H1 (cell line): ENCODE measurements at regions not wholly inside any gene's neighbourhood (a gene's known extent, or its start where the extent isn't known, plus 50 kb on each side); places are given as distances from the start of the nearest gene placed in this dataset.

ENCODE experiments used
- ASH2L ChIP-seq: fragments of 200-600, 300-600 bp; sonication (generic); IDR thresholded peaks from one replicate; pipeline ENCODE4 v1.7.1; 2017; ENCODE audit warnings: low read length
- CEBPB ChIP-seq: IDR thresholded peaks from 2 replicates; pipeline ENCODE4 v1.6.1; 2012; ENCODE audit warnings: low read depth, low read length
- E2F6 ChIP-seq: IDR thresholded peaks from 2 replicates; pipeline ENCODE4 v1.6.1; 2012; ENCODE audit warnings: inconsistent platforms
- EGR1 ChIP-seq: IDR thresholded peaks from 2 replicates; pipeline ENCODE4 v1.6.1; 2011; ENCODE audit warnings: low read depth, low read length, borderline replicate concordance
- GTF2F1 ChIP-seq: IDR thresholded peaks from 2 replicates; pipeline ENCODE4 v1.6.1; 2012; ENCODE audit warnings: low read depth, low read length, improper control_type of control experiment, borderline replicate concordance
- KDM4A ChIP-seq: IDR thresholded peaks from one replicate; pipeline ENCODE4 v1.7.1; 2012; ENCODE audit warnings: low read depth, mild to moderate bottlenecking, moderate library complexity, low read length, inconsistent platforms; ENCODE audit not compliant: severe bottlenecking
- POU5F1 ChIP-seq: IDR thresholded peaks from 2 replicates; pipeline ENCODE4 v1.6.1; 2011; ENCODE audit warnings: low read depth, mild to moderate bottlenecking, low read length, moderate library complexity
- RXRA ChIP-seq: IDR thresholded peaks from 2 replicates; pipeline ENCODE4 v1.6.1; 2011; ENCODE audit warnings: low read depth, mild to moderate bottlenecking, low read length, moderate library complexity; ENCODE audit not compliant: insufficient read depth
- SAP30 ChIP-seq: fragments of 300-600 bp; sonication (generic); IDR thresholded peaks from 2 replicates; pipeline ENCODE4 v1.7.1; 2012; ENCODE audit warnings: low read length, moderate library complexity, mild to moderate bottlenecking, inconsistent platforms; ENCODE audit not compliant: insufficient read depth, insufficient replicate concordance
- SUZ12 ChIP-seq: fragments of 200-600 bp; sonication (generic); IDR thresholded peaks from 2 replicates; pipeline ENCODE4 v1.6.1; 2012; ENCODE audit warnings: mild to moderate bottlenecking, inconsistent platforms, low read length, moderate library complexity, mixed read lengths
- ZNF274 ChIP-seq: IDR thresholded peaks from 2 replicates; pipeline ENCODE4 v1.7.0; 2012; ENCODE audit warnings: low read length, borderline replicate concordance; ENCODE audit errors: extremely low read depth
- TF ChIP-seq, protein P1 (sequence below): fragments of 300-600 bp; sonication (generic); IDR thresholded peaks from 2 replicates; pipeline ENCODE4 v1.7.1; 2012; ENCODE audit warnings: low read length, moderate library complexity, mild to moderate bottlenecking, inconsistent platforms; ENCODE audit not compliant: insufficient replicate concordance

GRCh38 chr9:16171911-16172310 is 619.1 kb downstream of the CCDC171 start (continued):
- TF ChIP-seq, protein P1, sequence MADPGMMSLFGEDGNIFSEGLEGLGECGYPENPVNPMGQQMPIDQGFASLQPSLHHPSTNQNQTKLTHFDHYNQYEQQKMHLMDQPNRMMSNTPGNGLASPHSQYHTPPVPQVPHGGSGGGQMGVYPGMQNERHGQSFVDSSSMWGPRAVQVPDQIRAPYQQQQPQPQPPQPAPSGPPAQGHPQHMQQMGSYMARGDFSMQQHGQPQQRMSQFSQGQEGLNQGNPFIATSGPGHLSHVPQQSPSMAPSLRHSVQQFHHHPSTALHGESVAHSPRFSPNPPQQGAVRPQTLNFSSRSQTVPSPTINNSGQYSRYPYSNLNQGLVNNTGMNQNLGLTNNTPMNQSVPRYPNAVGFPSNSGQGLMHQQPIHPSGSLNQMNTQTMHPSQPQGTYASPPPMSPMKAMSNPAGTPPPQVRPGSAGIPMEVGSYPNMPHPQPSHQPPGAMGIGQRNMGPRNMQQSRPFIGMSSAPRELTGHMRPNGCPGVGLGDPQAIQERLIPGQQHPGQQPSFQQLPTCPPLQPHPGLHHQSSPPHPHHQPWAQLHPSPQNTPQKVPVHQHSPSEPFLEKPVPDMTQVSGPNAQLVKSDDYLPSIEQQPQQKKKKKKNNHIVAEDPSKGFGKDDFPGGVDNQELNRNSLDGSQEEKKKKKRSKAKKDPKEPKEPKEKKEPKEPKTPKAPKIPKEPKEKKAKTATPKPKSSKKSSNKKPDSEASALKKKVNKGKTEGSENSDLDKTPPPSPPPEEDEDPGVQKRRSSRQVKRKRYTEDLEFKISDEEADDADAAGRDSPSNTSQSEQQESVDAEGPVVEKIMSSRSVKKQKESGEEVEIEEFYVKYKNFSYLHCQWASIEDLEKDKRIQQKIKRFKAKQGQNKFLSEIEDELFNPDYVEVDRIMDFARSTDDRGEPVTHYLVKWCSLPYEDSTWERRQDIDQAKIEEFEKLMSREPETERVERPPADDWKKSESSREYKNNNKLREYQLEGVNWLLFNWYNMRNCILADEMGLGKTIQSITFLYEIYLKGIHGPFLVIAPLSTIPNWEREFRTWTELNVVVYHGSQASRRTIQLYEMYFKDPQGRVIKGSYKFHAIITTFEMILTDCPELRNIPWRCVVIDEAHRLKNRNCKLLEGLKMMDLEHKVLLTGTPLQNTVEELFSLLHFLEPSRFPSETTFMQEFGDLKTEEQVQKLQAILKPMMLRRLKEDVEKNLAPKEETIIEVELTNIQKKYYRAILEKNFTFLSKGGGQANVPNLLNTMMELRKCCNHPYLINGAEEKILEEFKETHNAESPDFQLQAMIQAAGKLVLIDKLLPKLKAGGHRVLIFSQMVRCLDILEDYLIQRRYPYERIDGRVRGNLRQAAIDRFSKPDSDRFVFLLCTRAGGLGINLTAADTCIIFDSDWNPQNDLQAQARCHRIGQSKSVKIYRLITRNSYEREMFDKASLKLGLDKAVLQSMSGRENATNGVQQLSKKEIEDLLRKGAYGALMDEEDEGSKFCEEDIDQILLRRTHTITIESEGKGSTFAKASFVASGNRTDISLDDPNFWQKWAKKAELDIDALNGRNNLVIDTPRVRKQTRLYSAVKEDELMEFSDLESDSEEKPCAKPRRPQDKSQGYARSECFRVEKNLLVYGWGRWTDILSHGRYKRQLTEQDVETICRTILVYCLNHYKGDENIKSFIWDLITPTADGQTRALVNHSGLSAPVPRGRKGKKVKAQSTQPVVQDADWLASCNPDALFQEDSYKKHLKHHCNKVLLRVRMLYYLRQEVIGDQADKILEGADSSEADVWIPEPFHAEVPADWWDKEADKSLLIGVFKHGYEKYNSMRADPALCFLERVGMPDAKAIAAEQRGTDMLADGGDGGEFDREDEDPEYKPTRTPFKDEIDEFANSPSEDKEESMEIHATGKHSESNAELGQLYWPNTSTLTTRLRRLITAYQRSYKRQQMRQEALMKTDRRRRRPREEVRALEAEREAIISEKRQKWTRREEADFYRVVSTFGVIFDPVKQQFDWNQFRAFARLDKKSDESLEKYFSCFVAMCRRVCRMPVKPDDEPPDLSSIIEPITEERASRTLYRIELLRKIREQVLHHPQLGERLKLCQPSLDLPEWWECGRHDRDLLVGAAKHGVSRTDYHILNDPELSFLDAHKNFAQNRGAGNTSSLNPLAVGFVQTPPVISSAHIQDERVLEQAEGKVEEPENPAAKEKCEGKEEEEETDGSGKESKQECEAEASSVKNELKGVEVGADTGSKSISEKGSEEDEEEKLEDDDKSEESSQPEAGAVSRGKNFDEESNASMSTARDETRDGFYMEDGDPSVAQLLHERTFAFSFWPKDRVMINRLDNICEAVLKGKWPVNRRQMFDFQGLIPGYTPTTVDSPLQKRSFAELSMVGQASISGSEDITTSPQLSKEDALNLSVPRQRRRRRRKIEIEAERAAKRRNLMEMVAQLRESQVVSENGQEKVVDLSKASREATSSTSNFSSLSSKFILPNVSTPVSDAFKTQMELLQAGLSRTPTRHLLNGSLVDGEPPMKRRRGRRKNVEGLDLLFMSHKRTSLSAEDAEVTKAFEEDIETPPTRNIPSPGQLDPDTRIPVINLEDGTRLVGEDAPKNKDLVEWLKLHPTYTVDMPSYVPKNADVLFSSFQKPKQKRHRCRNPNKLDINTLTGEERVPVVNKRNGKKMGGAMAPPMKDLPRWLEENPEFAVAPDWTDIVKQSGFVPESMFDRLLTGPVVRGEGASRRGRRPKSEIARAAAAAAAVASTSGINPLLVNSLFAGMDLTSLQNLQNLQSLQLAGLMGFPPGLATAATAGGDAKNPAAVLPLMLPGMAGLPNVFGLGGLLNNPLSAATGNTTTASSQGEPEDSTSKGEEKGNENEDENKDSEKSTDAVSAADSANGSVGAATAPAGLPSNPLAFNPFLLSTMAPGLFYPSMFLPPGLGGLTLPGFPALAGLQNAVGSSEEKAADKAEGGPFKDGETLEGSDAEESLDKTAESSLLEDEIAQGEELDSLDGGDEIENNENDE: no peak
- TF ChIP-seq SAP30 (no peak), GTF2F1 (no peak), RXRA (no peak), KDM4A (no peak), POU5F1 (no peak), ZNF274 (no peak), E2F6 (no peak), SUZ12 (no peak), EGR1 (no peak), ASH2L (no peak), CEBPB (no peak)
